ENCODE measurements at regions not wholly inside any gene's neighbourhood (a gene's known extent, or its start where the extent isn't known, plus 50 kb on each side); places are given as distances from the start of the nearest gene placed in this dataset.

- TF ChIP-seq CTCF (IDR thresholded peaks at IDR 0.05) (no peak), POLR2AphosphoS5 (IDR thresholded peaks at IDR 0.05; ENCODE audit: low read depth, low read length) (no peak), TCF7L2 (IDR thresholded peaks at IDR 0.05; ENCODE audit: low read depth, low read length) (no peak), REST (IDR thresholded peaks at IDR 0.05; ENCODE audit: insufficient read depth in 1 of 2, low read depth in 2 of 2, low read length in 1 of 2) (no peak), SIN3A (IDR thresholded peaks at IDR 0.05; ENCODE audit: borderline replicate concordance, insufficient read depth, low read depth, low read length) (no peak)
Measured at GRCh38 chr13:109955598-109955997, 169.2 kb upstream of the IRS2 start.
